Uterus (tissue), 2 donors: ENCODE measurements at regions not wholly inside any gene's neighbourhood (a gene's known extent, or its start where the extent isn't known, plus 50 kb on each side); places are given as distances from the start of the nearest gene placed in this dataset.

Source experiments
- CTCF ChIP-seq, 4 experiments: fragments of 200-600 bp in 2 of 4; fragments of 450-650 bp in 2 of 4; sonication (generic) in 2 of 4; IDR thresholded peaks; one replicate each; pipeline ENCODE4 v1.5.1; 2016 to 2019; ENCODE audit warnings: antibody characterized with exemption in 4 of 4, mild to moderate bottlenecking in 2 of 4, moderate library complexity in 1 of 4
- POLR2A ChIP-seq, 2 donors: fragments of 450-650 bp; IDR thresholded peaks; one replicate each; pipeline ENCODE4 v1.6.1; 2016; ENCODE audit warnings: antibody characterized with exemption in 2 of 2, mild to moderate bottlenecking in 1 of 2, moderate library complexity in 1 of 2

- no peak for TF ChIP-seq CTCF (IDR thresholded peaks at IDR 0.05)
- no peak for TF ChIP-seq POLR2A (IDR thresholded peaks at IDR 0.05)
These were observed 575.2 kb downstream of the DACH1 start for GRCh38 chr13:71291842-71292146.
